GM20000 (cell line): ENCODE measurements at regions not wholly inside any gene's neighbourhood (a gene's known extent, or its start where the extent isn't known, plus 50 kb on each side); places are given as distances from the start of the nearest gene placed in this dataset.

Experiments
- DNase-seq: peaks from one replicate; pipeline ENCODE4 v3.0.0; 2012; ENCODE audit warnings: low spot score
- CTCF ChIP-seq: IDR thresholded peaks from 2 replicates; pipeline ENCODE4 v1.5.1; 2012; ENCODE audit warnings: mild to moderate bottlenecking, control low read depth; ENCODE audit errors: extremely low read depth, missing control alignments

- TF ChIP-seq CTCF: no peak
These were observed 147.8 kb upstream of the SPHKAP start for GRCh38 chr2:228329282-228329681.

GRCh38 chr2:228321015-228321414 lies 139.5 kb upstream of the SPHKAP start:
- no peak for TF ChIP-seq CTCF
- DNase-seq: no peak

More at GRCh38 chr2:228329282-228329681, 147.8 kb upstream of the SPHKAP start:
- no peak for DNase-seq

- no peak for DNase-seq
- no peak for TF ChIP-seq CTCF
These were observed 136.7 kb upstream of the SPHKAP start for GRCh38 chr2:228318218-228318617.

GRCh38 chr2:228312172-228312571 lies 130.7 kb upstream of the SPHKAP start:
- TF ChIP-seq CTCF: no peak
- no peak for DNase-seq

DNA sequence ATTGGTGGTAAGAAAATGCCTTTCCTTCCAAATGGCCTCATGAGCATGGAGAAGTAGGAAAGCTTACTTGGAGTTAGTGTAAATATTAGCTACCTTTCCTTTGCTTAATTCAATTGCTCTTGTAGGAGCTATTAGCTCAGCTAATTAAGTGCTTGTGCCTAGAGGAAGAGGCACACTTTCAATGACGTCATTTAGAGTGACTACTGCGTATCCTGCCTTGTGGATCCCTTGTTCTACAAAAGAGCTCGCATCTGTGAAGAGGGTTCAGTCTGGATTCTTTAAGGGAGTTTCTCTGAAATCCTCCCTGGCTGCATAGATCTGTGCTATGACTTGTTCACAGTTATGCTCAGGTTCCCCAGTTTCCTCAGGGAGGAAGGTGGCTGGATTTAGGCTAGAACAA lies 122.5 kb upstream of the SPHKAP start:
- TF ChIP-seq CTCF: no peak
- DNase-seq: no peak

DNA sequence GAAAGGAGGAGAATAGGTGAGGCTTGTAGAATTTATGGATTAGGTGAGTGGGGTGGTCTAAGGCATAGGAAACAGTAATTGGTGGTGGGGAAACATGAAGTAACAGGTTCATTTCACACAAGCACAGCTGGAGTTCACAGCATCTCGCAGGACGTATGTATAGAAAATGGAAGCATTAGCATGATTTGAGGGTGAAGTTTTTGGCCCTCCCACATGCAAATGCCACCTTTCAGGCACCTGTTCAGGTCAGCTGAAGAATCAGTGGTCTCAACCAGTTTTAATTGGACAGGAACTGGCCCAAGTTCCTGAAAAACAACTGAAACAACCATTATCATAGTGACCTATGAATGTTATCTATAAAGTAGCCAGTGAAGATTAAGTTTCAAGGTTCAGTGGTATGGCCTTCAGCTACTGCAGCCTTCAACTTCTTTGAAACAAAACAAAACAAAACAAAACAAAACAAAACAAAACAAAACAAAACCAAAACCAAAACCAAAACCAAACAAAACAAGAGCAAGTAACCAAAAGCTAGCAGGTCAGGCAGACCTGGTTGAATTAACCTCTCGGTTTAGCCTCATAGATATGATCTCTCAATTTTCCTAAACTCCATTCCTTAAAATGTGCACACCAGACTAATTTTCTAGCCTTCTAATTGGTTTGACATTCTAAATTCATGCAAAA lies 102.1 kb upstream of the SPHKAP start:
- DNase-seq: no peak
- no peak for TF ChIP-seq CTCF

DNA sequence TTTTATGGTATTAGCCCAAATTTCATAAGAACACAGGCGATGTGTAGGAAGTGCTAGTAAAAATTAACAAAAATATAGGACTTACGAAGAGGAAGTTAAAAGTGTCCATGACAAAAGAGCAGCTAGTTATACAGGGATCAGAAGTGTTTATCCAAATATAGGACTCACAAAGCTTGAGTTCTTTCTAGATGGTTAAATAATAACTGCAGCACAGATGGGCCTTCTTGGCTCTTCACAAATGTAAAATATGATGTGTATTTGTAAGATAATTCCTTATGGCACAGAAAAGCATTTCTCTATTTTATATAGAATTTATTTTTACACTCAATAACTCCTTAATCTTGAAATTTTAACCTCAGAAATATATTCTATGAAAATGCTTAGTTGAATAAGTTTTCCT lies 100.9 kb upstream of the SPHKAP start:
- DNase-seq: no peak
- TF ChIP-seq CTCF: no peak
